Kidney glomerular epithelial cell (primary cell): ENCODE measurements at regions not wholly inside any gene's neighbourhood (a gene's known extent, or its start where the extent isn't known, plus 50 kb on each side); places are given as distances from the start of the nearest gene placed in this dataset.
"Not testable (repeated sequence)": the region's sequence is repeated elsewhere in the genome, so short reads cannot be mapped to it uniquely, and the experiment has no call there.

Source experiments
- DNase-seq: peaks from one replicate; lab custom pipeline; 2025; lab: John Stamatoyannopoulos, UW

GRCh38 chr12:74120644-74121043 is 417.0 kb upstream of the ATXN7L3B start:
- no peak for DNase-seq

GRCh38 chr12:74129702-74130101 is 407.9 kb upstream of the ATXN7L3B start:
- DNase-seq: no peak

- DNase-seq: no peak
Observed at GRCh38 chr12:74144396-74144795, 393.2 kb upstream of the ATXN7L3B start.

GRCh38 chr12:74145328-74145727 is 392.3 kb upstream of the ATXN7L3B start:
- no peak for DNase-seq

GRCh38 chr12:74148849-74149248 is 388.8 kb upstream of the ATXN7L3B start:
- DNase-seq: no peak

- DNase-seq: no peak
Observed at GRCh38 chr12:74152370-74152769, 385.3 kb upstream of the ATXN7L3B start.

GRCh38 chr12:74166096-74166495 is 371.5 kb upstream of the ATXN7L3B start:
- DNase-seq: no peak

GRCh38 chr12:74169607-74170006 is 368.0 kb upstream of the ATXN7L3B start:
- DNase-seq: no peak

GRCh38 chr12:74170645-74171477 is 366.8 kb upstream of the ATXN7L3B start:
- no peak for DNase-seq

GRCh38 chr12:74171478-74171909 is 366.1 kb upstream of the ATXN7L3B start:
- no peak for DNase-seq

GRCh38 chr12:74174961-74175360 is 362.7 kb upstream of the ATXN7L3B start:
- DNase-seq: not testable (repeated sequence)

GRCh38 chr12:74185360-74185759 is 352.3 kb upstream of the ATXN7L3B start:
- DNase-seq: no peak

GRCh38 chr12:74193191-74193590 is 344.4 kb upstream of the ATXN7L3B start:
- DNase-seq: no peak

- DNase-seq: no peak
Observed at GRCh38 chr12:74204236-74204635, 333.4 kb upstream of the ATXN7L3B start.

- no peak for DNase-seq
Observed at GRCh38 chr12:74227846-74228545, 309.6 kb upstream of the ATXN7L3B start.

GRCh38 chr12:74229671-74230070 is 308.0 kb upstream of the ATXN7L3B start:
- DNase-seq: no peak

GRCh38 chr12:74235342-74235741 is 302.3 kb upstream of the ATXN7L3B start:
- DNase-seq: no peak

- peak; percentile 7 for DNase-seq
Observed at GRCh38 chr12:74241341-74241740, 296.3 kb upstream of the ATXN7L3B start.

GRCh38 chr12:74242088-74242487 is 295.5 kb upstream of the ATXN7L3B start:
- DNase-seq: no peak

GRCh38 chr12:74245458-74245857 is 292.2 kb upstream of the ATXN7L3B start:
- DNase-seq: no peak

- DNase-seq: no peak
Observed at GRCh38 chr12:74250891-74251290, 286.7 kb upstream of the ATXN7L3B start.

- not testable (repeated sequence) for DNase-seq
Observed at GRCh38 chr12:74253826-74254225, 283.8 kb upstream of the ATXN7L3B start.

GRCh38 chr12:74254784-74255183 is 282.9 kb upstream of the ATXN7L3B start:
- no peak for DNase-seq
